HFF-Myc (cell line): ENCODE measurements at regions not wholly inside any gene's neighbourhood (a gene's known extent, or its start where the extent isn't known, plus 50 kb on each side); places are given as distances from the start of the nearest gene placed in this dataset.

Experiments used
- DNase-seq: peaks from one replicate; pipeline ENCODE4 v3.0.0-alpha.2; 2011; ENCODE audit warnings: low read depth; ENCODE audit errors: extremely low read depth
- H3K4me3 ChIP-seq: replicated peaks from 2 replicates; pipeline ENCODE4 v1.5.1; 2011; ENCODE audit warnings: low read depth, mild to moderate bottlenecking, control low read depth, low read length
- CTCF ChIP-seq: IDR thresholded peaks from 2 replicates; pipeline ENCODE4 v1.5.1; 2012; ENCODE audit warnings: mild to moderate bottlenecking, low read depth, low read length, control low read depth; ENCODE audit errors: missing control alignments

GRCh38 chr3:23062582-23062981 is 140.5 kb upstream of the UBE2E2 start:
- no peak for TF ChIP-seq CTCF
- no peak overlapping the region for H3K4me3 ChIP-seq
- DNase-seq: no peak

GRCh38 chr3:23062982-23063381 is 140.1 kb upstream of the UBE2E2 start:
- DNase-seq: no peak
- no peak for TF ChIP-seq CTCF

GRCh38 chr3:23067116-23067515 is 136.0 kb upstream of the UBE2E2 start:
- no peak overlapping the region for H3K4me3 ChIP-seq
- no peak for DNase-seq
- no peak for TF ChIP-seq CTCF

More at GRCh38 chr3:23062982-23063381, 140.1 kb upstream of the UBE2E2 start:
- H3K4me3 ChIP-seq: no peak overlapping the region

GRCh38 chr3:23068016-23068728 is 135.0 kb upstream of the UBE2E2 start:
- DNase-seq: no peak
- H3K4me3 ChIP-seq: no peak overlapping the region
- no peak for TF ChIP-seq CTCF

- H3K4me3 ChIP-seq: no peak overlapping the region
- TF ChIP-seq CTCF: no peak
- DNase-seq: no peak
These were observed 131.8 kb upstream of the UBE2E2 start for GRCh38 chr3:23071296-23071695.

GRCh38 chr3:23071758-23072157 is 131.4 kb upstream of the UBE2E2 start:
- no peak for DNase-seq
- TF ChIP-seq CTCF: no peak
- H3K4me3 ChIP-seq: no peak overlapping the region

- no peak for TF ChIP-seq CTCF
- no peak overlapping the region for H3K4me3 ChIP-seq
- DNase-seq: no peak
These were observed 130.4 kb upstream of the UBE2E2 start for GRCh38 chr3:23072693-23073092.
